NCI-H2107 treated with DMSO at 0.1 percent for 48 hours (cell line): ENCODE measurements at regions not wholly inside any gene's neighbourhood (a gene's known extent, or its start where the extent isn't known, plus 50 kb on each side); places are given as distances from the start of the nearest gene placed in this dataset.

Experiments used
- DNase-seq: peaks from one replicate; lab custom pipeline; 2025; ENCODE audit not compliant: unreplicated experiment; lab: John Stamatoyannopoulos, UW

- no peak for DNase-seq
Measured at GRCh38 chr3:72109327-72110259, 324.6 kb upstream of the PROK2 start.

GRCh38 chr3:72105306-72105705, 320.4 kb upstream of the PROK2 start:
- no peak for DNase-seq

DNA sequence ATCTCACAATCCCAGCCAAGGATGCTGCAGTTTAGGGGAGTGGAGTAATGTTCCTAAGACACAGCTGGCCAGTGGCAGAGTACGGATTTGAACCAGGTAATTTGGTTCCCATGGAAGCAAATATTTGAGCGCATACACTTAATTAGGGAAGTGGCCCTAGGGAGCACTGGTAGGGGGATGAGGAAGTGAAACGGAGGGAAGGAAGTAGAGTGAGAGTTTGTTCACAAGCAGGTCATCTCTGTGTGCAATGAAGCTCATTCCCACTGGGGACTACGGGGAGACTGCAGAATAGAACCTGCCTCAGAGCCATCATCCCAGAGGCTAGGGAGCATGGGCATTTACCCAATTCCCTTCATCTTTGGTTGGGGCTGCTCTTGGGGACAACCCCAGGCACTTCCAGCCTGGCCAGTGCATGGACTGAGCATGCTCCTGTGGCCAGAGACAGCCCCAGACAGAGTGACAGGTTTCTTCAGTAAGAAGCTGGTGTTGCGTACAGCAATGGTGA, 317.2 kb upstream of the PROK2 start:
- no peak for DNase-seq

DNA sequence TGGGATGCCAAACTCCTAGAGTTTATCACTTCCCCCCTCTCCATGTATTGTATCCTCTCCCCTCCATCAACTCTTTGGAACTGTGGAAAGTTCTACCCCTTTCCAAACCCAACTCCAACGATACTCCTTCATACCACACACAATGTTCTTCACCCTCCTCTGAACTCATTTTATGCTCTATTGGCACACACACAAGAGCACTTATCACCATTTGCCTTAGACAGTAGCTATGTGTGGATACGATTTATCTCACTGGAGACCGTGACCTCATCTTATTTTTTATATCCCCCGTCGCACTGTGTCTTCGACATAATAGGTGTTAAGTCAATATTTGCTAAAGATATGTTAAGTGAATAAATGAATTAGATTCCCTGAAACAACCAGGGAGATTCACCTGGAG, 316.5 kb upstream of the PROK2 start:
- no peak for DNase-seq

DNA sequence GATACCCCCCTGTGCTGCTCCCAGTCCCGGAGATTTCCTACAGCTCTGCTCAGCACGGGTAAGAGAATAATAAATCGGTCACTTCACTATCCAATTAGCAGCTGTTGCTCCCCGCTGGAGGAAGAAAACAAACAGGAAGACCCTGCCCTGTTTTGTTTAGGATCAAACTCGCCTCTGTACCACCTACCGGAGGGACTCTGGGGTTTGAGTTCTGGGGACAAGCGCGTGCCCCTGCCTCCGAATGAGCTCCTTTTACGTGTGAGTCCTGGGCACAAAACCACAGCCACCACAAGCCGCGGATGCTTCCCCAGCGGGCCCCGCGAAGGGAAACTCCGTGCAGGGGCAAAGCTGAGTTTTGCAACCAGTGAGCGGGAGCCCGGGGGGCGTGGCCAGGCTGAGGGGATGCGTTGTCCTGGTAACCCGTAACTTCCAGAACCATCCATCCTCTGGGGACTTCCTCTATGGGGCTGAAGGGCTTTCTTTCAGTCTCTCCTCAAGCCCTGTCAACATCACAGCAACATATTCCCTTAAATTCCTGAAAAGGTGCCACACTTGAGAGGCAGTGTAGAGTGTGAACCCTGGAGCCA, 315.7 kb upstream of the PROK2 start:
- DNase-seq, result peak; percentile 9

GRCh38 chr3:72100080-72100511, 315.1 kb upstream of the PROK2 start:
- DNase-seq, result no peak

DNA sequence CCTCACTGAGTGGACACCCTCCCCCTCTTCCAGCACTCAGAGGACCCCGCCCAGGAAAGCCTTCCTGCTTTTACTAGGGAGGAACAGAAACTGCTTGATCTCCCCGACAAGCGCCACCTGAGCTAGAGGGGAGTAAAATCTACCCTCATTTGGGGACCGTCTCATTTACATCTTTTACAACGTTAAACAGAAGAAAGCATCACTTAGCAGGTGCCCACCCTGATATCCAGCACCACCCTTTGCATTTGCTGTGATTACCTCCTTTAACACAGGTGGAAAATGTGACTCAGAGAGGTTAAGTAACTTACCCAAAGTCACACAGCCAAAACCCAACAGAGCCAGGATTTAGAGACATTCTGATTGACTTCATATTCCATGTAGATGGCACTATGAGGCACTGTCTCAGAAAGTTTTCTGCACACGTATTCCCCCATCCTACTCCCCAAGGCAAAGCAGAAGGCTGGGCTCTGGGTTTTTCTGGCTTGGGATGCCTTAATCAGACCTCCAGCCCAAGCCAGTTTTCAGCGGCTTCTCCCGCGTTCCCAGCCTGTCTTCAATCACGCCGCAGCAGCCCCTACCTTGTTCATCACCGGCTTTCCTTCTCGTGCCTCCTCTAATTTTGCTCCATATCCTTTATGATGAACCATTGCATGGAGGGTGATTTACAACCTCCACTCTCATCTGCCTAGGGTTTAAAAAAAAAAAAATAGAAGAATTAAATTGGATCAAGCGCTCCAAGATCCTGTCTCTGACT, 314.6 kb upstream of the PROK2 start:
- DNase-seq, result no peak

GRCh38 chr3:72097053-72097452, 312.1 kb upstream of the PROK2 start:
- DNase-seq, result no peak

DNA sequence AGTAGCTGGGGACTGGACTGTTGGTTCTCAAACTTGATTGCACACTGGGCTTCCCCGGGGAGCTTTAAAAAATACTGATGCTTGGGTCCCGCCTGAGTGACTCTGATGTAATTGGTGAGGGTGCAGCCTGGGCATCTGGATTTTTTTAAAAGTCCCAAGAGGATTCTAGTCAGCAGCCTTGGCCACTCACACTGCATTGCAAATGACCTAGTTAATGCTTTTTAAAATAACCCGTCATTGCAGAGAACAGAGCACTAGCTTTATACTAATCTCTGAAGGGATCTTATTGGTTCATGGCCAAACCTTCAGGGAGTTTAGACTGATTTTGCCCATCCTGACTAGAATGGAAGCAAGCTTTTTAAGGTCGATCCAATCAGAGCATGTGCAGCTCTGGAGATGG, 310.6 kb upstream of the PROK2 start:
- no peak for DNase-seq

DNA sequence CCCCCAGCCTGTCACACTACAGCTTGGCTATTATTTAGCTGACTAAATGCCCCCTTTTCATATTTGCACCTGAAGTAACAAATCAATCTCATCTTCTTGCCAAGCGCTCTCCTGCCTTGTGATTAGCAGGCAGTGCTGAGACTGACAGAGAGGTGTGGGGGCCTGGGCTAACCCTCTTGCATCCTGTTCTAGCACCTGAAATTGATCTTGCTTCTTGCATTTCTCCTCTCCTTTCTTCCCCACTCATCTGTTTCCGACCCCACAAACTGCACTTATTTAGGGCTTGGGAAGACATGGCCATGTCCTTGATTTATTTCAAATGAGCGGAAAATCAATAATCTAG, 309.0 kb upstream of the PROK2 start:
- no peak for DNase-seq

DNA sequence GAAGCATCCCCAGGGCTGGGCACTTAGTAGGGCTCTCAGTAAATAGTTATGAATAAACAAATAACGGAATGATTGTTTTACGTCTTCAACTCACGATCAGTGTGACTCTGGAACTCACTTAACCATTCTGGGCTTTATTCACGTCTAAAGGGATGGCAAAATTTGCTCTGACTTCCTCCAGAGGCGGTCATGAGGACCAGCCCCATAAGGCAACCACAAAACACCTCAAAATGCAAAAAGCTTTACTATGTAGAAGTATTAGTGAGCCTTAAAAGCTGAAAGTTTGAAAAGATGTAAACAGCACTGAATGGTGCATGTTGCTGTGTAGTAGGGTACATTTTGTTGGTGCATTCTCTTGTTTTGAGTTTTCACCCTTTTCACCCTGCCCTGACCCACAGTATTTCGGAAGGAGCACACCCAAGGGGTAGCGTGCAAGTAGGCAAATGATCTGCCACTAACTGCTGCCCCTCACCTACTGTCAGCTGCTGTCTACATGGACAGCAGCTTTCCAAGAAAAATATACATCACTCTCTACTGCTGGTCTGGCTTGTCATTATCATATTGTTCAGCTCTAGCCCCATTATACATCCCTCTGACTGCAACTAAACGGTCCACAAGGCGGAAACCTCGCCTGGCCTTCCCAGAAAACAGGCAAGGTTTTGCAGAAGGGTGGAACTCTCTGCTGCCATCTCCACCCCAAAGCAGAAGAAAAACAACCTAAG, 308.5 kb upstream of the PROK2 start:
- DNase-seq, result no peak

DNA sequence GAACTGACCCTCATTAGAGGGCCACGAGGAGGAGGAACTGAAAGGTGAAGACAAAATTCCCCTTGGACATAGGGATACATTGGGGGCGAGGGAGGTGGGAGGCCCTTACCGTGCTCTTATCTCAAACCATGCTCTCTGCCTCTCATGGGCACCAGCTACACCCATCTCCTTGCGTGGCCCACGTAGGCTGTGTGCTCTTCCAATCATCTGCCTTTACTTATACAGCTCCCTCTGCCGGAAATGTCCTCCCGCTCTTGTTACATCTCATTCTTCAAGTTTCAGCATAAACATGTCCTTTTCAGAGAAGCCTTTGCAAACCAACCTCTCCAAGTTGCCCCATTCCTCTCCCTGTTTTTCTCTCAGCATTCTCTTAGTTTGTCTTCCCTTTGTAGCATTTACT, 307.8 kb upstream of the PROK2 start:
- DNase-seq, result no peak

- DNase-seq, result no peak
Measured at GRCh38 chr3:72088486-72089025, 303.6 kb upstream of the PROK2 start.

- DNase-seq, result no peak
Measured at GRCh38 chr3:72087420-72087819, 302.5 kb upstream of the PROK2 start.

GRCh38 chr3:72086743-72087087, 301.8 kb upstream of the PROK2 start:
- no peak for DNase-seq

DNA sequence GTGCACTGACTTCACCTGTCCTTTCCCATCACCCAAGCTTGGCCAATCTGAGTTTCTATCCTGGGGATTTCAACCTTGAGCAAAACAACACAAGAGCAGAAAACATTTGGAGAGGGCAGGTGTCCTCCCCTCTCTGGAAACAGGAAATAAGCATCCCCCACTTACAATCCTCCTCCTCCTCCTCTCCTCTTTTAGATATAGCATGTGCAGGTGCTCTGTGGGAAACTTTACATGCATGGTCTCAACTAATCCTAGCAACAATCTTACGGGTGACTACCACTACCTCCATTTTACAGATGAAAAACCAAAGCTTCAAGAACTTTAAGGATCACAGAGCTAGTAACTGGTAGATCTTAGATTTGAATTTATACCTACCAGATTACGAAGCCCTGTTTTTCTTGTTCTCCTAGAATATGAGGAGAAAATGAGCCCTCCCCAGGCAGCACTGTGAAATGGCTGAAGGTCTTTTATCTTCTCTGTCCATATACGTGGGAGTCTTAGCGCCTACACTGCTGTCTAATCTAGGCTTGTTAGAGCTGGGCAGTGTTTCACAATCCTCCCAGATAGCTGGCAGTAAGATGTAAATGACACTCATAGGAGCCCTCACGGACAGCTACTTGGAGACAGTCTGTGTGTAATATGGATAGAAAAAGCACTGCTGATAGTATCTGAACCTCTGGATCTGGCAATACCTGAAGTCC, 301.2 kb upstream of the PROK2 start:
- no peak for DNase-seq

GRCh38 chr3:72085036-72085435, 300.1 kb upstream of the PROK2 start:
- DNase-seq, result no peak

GRCh38 chr3:72082776-72083462, 298.0 kb upstream of the PROK2 start:
- DNase-seq, result no peak

DNA sequence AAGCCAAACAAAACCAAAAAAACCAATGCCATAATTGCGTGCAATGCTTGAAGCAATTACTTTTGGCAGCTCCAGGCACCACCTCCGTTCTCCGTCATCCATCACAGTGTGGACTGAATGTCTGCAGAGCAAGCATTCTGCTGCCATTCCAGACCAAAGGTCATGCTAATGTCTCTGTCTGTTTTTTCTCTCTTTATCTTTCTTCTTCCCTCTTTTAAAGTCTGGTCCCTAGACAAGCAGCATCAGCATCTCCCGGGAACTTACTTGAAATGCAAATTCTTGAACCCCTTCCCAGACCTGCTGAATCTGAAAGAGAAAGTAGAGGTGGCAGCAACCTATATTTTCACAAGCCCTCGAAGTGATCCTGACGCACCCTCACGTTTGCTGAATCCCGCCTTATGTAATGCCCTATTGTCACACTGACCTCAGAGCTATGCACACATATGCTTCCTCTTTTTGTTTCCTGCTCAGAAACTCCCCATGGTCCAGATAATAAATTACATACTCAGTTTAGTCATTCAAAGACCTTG, 297.3 kb upstream of the PROK2 start:
- no peak for DNase-seq
